H9 (cell line): ENCODE measurements at regions not wholly inside any gene's neighbourhood (a gene's known extent, or its start where the extent isn't known, plus 50 kb on each side); places are given as distances from the start of the nearest gene placed in this dataset.

Experiments
- DNase-seq: peaks from one replicate; pipeline ENCODE4 v3.0.0-alpha.2; 2017
- H2AFZ ChIP-seq: one replicate; pipeline ENCODE4 v1.6.1; 2013; ENCODE audit warnings: mild to moderate bottlenecking, low read length, control low read depth, moderate library complexity
- H2AK5ac ChIP-seq: 2 replicates; pipeline ENCODE4 v1.6.1; 2013; ENCODE audit warnings: low read length, control low read depth, mixed read lengths; ENCODE audit not compliant: insufficient read length
- H2BK120ac ChIP-seq: one replicate; pipeline ENCODE4 v1.6.1; 2013; ENCODE audit warnings: low read depth, mild to moderate bottlenecking, low read length, control low read depth, inconsistent platforms; ENCODE audit not compliant: poor library complexity, severe bottlenecking
- H2BK12ac ChIP-seq: 2 replicates; pipeline ENCODE4 v1.6.1; 2013; ENCODE audit warnings: low read length, control low read depth, mixed read lengths, low read depth; ENCODE audit not compliant: insufficient read length
- H2BK15ac ChIP-seq: 2 replicates; pipeline ENCODE4 v1.6.1; 2013; ENCODE audit warnings: low read depth, low read length, control low read depth
- H2BK20ac ChIP-seq: one replicate; pipeline ENCODE4 v1.6.1; 2013; ENCODE audit warnings: low read depth, mild to moderate bottlenecking, low read length, control low read depth, inconsistent platforms; ENCODE audit not compliant: poor library complexity, severe bottlenecking
- H2BK5ac ChIP-seq: 2 replicates; pipeline ENCODE4 v1.6.1; 2013; ENCODE audit warnings: low read length, control low read depth, mixed read lengths; ENCODE audit not compliant: insufficient read length
- H3K14ac ChIP-seq: 2 replicates; pipeline ENCODE4 v1.6.1; 2013; ENCODE audit warnings: low read length, control low read depth; ENCODE audit not compliant: insufficient read depth
- H3K18ac ChIP-seq: 2 replicates; pipeline ENCODE4 v1.6.1; 2013; ENCODE audit warnings: low read depth, mild to moderate bottlenecking, mixed read lengths, low read length, control low read depth; ENCODE audit not compliant: insufficient read length
- H3K23ac ChIP-seq: 2 replicates; pipeline ENCODE4 v1.6.1; 2013; ENCODE audit warnings: low read length, control low read depth, mixed read lengths, low read depth; ENCODE audit not compliant: insufficient read length
- H3K23me2 ChIP-seq: 2 replicates; pipeline ENCODE4 v1.6.1; 2013; ENCODE audit warnings: low read depth, mild to moderate bottlenecking, mixed read lengths, low read length, control low read depth; ENCODE audit not compliant: insufficient read length, poor library complexity, severe bottlenecking
- H3K27ac ChIP-seq: 2 replicates; pipeline ENCODE4 v1.5.1; 2013; ENCODE audit warnings: low read length, control low read depth, mixed read lengths, low read depth; ENCODE audit not compliant: insufficient read length
- H3K27me3 ChIP-seq: 2 replicates; pipeline ENCODE4 v1.6.1; 2013; ENCODE audit warnings: low read length, control low read depth, inconsistent platforms; ENCODE audit not compliant: insufficient read depth
- H3K4ac ChIP-seq: 2 replicates; pipeline ENCODE4 v1.6.1; 2013; ENCODE audit warnings: low read depth, mild to moderate bottlenecking, control low read depth, inconsistent platforms, low read length, moderate library complexity
- H3K4me1 ChIP-seq: 2 replicates; pipeline ENCODE4 v1.6.1; 2013; ENCODE audit warnings: low read length, control low read depth, inconsistent platforms; ENCODE audit not compliant: insufficient read depth
- H3K4me2 ChIP-seq: 2 replicates; pipeline ENCODE4 v1.6.1; 2013; ENCODE audit warnings: low read length, control low read depth, mixed read lengths; ENCODE audit not compliant: insufficient read length, insufficient read depth
- H3K56ac ChIP-seq: 2 replicates; pipeline ENCODE4 v1.6.1; 2013; ENCODE audit warnings: low read depth, mild to moderate bottlenecking, mixed read lengths, low read length, control low read depth; ENCODE audit not compliant: insufficient read length
- H3K79me1 ChIP-seq: 2 replicates; pipeline ENCODE4 v1.6.1; 2013; ENCODE audit warnings: low read depth, mild to moderate bottlenecking, moderate library complexity, low read length, control low read depth, inconsistent platforms; ENCODE audit not compliant: insufficient read depth, poor library complexity, severe bottlenecking
- H3K79me2 ChIP-seq: 2 replicates; pipeline ENCODE4 v1.6.1; 2013; ENCODE audit warnings: low read length, control low read depth, inconsistent platforms; ENCODE audit not compliant: insufficient read depth
- H3K9ac ChIP-seq: 2 replicates; pipeline ENCODE4 v1.6.1; 2013; ENCODE audit warnings: low read length, control low read depth, mixed read lengths; ENCODE audit not compliant: insufficient read length; ENCODE audit errors: extremely low read depth
- H3K9me3 ChIP-seq: one replicate; pipeline ENCODE4 v1.6.1; 2013; ENCODE audit warnings: low read depth, low read length, inconsistent platforms; ENCODE audit not compliant: control insufficient read depth
- H3T11ph ChIP-seq: one replicate; pipeline ENCODE4 v1.6.1; 2013; ENCODE audit warnings: mild to moderate bottlenecking, low read length, control low read depth, inconsistent platforms
- H4K20me1 ChIP-seq: one replicate; pipeline ENCODE4 v1.6.1; 2013; ENCODE audit not compliant: control insufficient read depth, insufficient read length, insufficient read depth
- H4K5ac ChIP-seq: 2 replicates; pipeline ENCODE4 v1.6.1; 2013; ENCODE audit warnings: low read depth, mild to moderate bottlenecking, mixed read lengths, low read length, control low read depth; ENCODE audit not compliant: insufficient read length
- H4K8ac ChIP-seq: replicated peaks from 2 replicates; pipeline ENCODE4 v1.6.1; 2013; ENCODE audit warnings: low read length, control low read depth, mixed read lengths, low read depth; ENCODE audit not compliant: insufficient read length
- H4K91ac ChIP-seq: 2 replicates; pipeline ENCODE4 v1.6.1; 2013; ENCODE audit warnings: low read depth, mild to moderate bottlenecking, moderate library complexity, mixed read lengths, low read length, control low read depth; ENCODE audit not compliant: insufficient read length
- H3K27ac Mint-ChIP-seq, 3 experiments: 2 replicates in 2 of 3; 3 replicates in 1 of 3; pipeline ENCODE4 v1.8.0; 2020 to 2021; ENCODE audit warnings: mixed read lengths in 3 of 3, mild to moderate bottlenecking in 1 of 3, moderate library complexity in 1 of 3
- H3K27me3 Mint-ChIP-seq: 2 replicates; pipeline ENCODE4 v1.8.0; 2021; ENCODE audit warnings: low read depth, mild to moderate bottlenecking, moderate library complexity, mixed read lengths
- H3K36me3 Mint-ChIP-seq, 3 experiments: 2 replicates in 2 of 3; 3 replicates in 1 of 3; pipeline ENCODE4 v1.8.0; 2020 to 2021; ENCODE audit warnings: low read depth in 3 of 3, mixed read lengths in 3 of 3; ENCODE audit not compliant: insufficient read depth in 1 of 3
- H3K4me1 Mint-ChIP-seq, 2 experiments: 2 replicates each; pipeline ENCODE4 v1.8.0; 2020; ENCODE audit warnings: mixed read lengths in 2 of 2
- H3K4me3 Mint-ChIP-seq, 2 experiments: 2 replicates in 1 of 2; 3 replicates in 1 of 2; pipeline ENCODE4 v1.8.0; 2020 to 2021; ENCODE audit warnings: mild to moderate bottlenecking in 2 of 2, mixed read lengths in 2 of 2, moderate library complexity in 1 of 2
- H3K9me3 Mint-ChIP-seq, 2 experiments: 2 replicates in 1 of 2; 3 replicates in 1 of 2; pipeline ENCODE4 v1.8.0; 2020; ENCODE audit warnings: mild to moderate bottlenecking in 2 of 2, mixed read lengths in 2 of 2, moderate library complexity in 1 of 2
- WGBS: extraction: QIAGEN DNeasy Blood & Tissue Kit; methylation state at CpG from one replicate; pipeline ENCODE4 v1.1.7; 2013; ENCODE audit warnings: missing lambda C conversion rate, low lambda C conversion rate, mixed read lengths; ENCODE audit not compliant: insufficient read length; ENCODE audit errors: extremely low coverage; 5-methylcytosine and 5-hydroxymethylcytosine counted together
- TF ChIP-seq, protein P1 (sequence below): fragments of 200-600 bp; sonication (generic); conservative IDR thresholded peaks from 3 replicates; pipeline ENCODE4 v1.8.0; 2021; ENCODE audit warnings: antibody characterized with exemption, mild to moderate bottlenecking

DNA sequence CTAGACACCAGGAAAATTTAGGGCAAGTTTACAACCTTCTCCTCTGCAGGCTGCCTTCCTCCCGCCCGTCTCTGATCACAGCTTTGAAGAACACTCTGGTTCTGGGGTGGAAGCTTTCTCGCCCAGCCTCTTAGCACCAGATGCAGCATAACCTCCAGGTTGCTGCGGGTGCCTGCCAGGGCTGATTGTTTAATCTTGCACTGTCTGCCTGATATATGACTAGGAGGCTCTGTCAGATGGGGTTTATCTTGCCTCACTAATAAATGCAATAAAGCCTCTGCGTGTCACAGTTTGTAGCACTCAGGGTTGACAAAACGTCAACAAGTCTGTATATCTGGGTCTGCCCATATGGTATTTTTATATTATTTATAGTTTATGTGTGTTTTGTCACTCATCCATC, 388.2 kb downstream of the FUT8 start:
- H3K4me3 Mint-ChIP-seq: no peak overlapping the region
- Histone ChIP-seq H3K79me2 (no peaks in the 10 kb centered on the region), H4K91ac (no peak overlapping the region), H2BK20ac (no peak overlapping the region), H3T11ph (no peak overlapping the region), H3K27ac (no peak overlapping the region), H2BK15ac (no peak overlapping the region), H3K4ac (no peak overlapping the region), H3K27me3 (no peaks in the 10 kb centered on the region), H4K20me1 (no peaks in the 10 kb centered on the region), H4K8ac (no peak overlapping the region), H4K5ac (no peak overlapping the region), H3K23me2 (no peaks in the 10 kb centered on the region), H3K4me2 (no peak overlapping the region), H3K56ac (no peak overlapping the region), H2BK12ac (no peak overlapping the region), H2BK5ac (no peak overlapping the region), H3K79me1 (no peaks in the 10 kb centered on the region), H3K14ac (no peak overlapping the region), H3K9me3 (no peaks in the 10 kb centered on the region), H2BK120ac (no peak overlapping the region), H3K23ac (no peak overlapping the region), H2AFZ (no peak overlapping the region), H3K18ac (no peak overlapping the region), H2AK5ac (no peak overlapping the region), H3K9ac (no peak overlapping the region), H3K4me1 (no peaks in the 10 kb centered on the region)
- TF ChIP-seq, protein P1, sequence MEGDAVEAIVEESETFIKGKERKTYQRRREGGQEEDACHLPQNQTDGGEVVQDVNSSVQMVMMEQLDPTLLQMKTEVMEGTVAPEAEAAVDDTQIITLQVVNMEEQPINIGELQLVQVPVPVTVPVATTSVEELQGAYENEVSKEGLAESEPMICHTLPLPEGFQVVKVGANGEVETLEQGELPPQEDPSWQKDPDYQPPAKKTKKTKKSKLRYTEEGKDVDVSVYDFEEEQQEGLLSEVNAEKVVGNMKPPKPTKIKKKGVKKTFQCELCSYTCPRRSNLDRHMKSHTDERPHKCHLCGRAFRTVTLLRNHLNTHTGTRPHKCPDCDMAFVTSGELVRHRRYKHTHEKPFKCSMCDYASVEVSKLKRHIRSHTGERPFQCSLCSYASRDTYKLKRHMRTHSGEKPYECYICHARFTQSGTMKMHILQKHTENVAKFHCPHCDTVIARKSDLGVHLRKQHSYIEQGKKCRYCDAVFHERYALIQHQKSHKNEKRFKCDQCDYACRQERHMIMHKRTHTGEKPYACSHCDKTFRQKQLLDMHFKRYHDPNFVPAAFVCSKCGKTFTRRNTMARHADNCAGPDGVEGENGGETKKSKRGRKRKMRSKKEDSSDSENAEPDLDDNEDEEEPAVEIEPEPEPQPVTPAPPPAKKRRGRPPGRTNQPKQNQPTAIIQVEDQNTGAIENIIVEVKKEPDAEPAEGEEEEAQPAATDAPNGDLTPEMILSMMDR: no peak
- H3K27me3 Mint-ChIP-seq: peaks cover 3% of the 10 kb centered on the region
- H3K36me3 Mint-ChIP-seq: no peaks in the 10 kb centered on the region
- no peak for DNase-seq
- H3K4me1 Mint-ChIP-seq: 0 out of 4 replicates have a peak, but pooled peaks cover 0 to 3% of the 10 kb centered on the region in 2 experiments
- no peaks in the 10 kb centered on the region for H3K9me3 Mint-ChIP-seq
- H3K27ac Mint-ChIP-seq: no peak overlapping the region
- WGBS: no CpG with 5 or more reads among the region's 6 CpGs
